Bronchial epithelial cell (primary cell): ENCODE measurements at regions not wholly inside any gene's neighbourhood (a gene's known extent, or its start where the extent isn't known, plus 50 kb on each side); places are given as distances from the start of the nearest gene placed in this dataset.

Experiments
- DNase-seq: peaks from one replicate; pipeline ENCODE4 v3.0.0-alpha.2; 2010; ENCODE audit warnings: low read depth
- FAIRE-seq: peaks from 2 replicates; lab custom pipeline; 2011; peaks lifted over from hg19 to GRCh38; lab: Jason Lieb, UNC
- H3K27me3 ChIP-seq: 2 replicates; pipeline ENCODE4 v1.5.1; 2011; ENCODE audit warnings: low read length; ENCODE audit not compliant: control insufficient read depth, insufficient read depth
- H3K36me3 ChIP-seq: 2 replicates; pipeline ENCODE4 v1.5.1; 2011; ENCODE audit warnings: low read length; ENCODE audit not compliant: control insufficient read depth, insufficient read depth
- H3K4me3 ChIP-seq: 2 replicates; pipeline ENCODE4 v1.5.1; 2011; ENCODE audit warnings: mild to moderate bottlenecking, low read depth, low read length, control low read depth
- TF ChIP-seq, protein P1 (sequence below): IDR thresholded peaks from 2 replicates; pipeline ENCODE4 v1.5.1; 2011; ENCODE audit warnings: mild to moderate bottlenecking, moderate library complexity, low read length, control low read depth, inconsistent platforms; ENCODE audit not compliant: insufficient read depth, severe bottlenecking

GRCh38 chr12:90515199-90516175 is 439.5 kb downstream of the CCER1 start:
- TF ChIP-seq, protein P1, sequence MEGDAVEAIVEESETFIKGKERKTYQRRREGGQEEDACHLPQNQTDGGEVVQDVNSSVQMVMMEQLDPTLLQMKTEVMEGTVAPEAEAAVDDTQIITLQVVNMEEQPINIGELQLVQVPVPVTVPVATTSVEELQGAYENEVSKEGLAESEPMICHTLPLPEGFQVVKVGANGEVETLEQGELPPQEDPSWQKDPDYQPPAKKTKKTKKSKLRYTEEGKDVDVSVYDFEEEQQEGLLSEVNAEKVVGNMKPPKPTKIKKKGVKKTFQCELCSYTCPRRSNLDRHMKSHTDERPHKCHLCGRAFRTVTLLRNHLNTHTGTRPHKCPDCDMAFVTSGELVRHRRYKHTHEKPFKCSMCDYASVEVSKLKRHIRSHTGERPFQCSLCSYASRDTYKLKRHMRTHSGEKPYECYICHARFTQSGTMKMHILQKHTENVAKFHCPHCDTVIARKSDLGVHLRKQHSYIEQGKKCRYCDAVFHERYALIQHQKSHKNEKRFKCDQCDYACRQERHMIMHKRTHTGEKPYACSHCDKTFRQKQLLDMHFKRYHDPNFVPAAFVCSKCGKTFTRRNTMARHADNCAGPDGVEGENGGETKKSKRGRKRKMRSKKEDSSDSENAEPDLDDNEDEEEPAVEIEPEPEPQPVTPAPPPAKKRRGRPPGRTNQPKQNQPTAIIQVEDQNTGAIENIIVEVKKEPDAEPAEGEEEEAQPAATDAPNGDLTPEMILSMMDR, result no peak
- no peak for FAIRE-seq
- Histone ChIP-seq H3K4me3 (no peak overlapping the region), H3K27me3 (no peaks in the 10 kb centered on the region), H3K36me3 (no peaks in the 10 kb centered on the region)
- peak; percentile 21 for DNase-seq

- FAIRE-seq (no peak), DNase-seq (no peak)
- no peak overlapping the region for H3K4me3 ChIP-seq
- TF ChIP-seq, protein P1, result no peak
- H3K27me3 ChIP-seq, result no peaks in the 10 kb centered on the region
- no peaks in the 10 kb centered on the region for H3K36me3 ChIP-seq
Measured at GRCh38 chr12:90514325-90514724, 440.7 kb downstream of the CCER1 start.

DNA sequence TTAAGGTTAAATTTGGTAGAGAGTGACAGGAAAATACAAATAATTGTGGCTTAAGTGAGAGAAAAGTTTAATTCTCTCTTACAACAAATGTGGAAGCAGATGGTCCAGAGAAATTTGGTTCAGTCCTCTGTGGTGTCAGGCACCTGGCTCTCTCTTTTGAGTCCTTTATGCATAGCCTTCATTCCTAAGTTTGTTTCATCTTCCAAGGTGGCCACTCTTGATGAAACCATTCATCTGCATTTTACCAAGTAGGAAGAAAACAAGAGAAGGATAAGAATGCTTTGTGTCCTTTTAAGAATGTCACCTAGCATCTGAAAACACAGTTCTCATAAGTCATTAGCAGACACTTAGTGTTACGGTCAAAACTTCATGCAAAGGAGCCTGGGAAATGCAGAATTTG is 442.5 kb downstream of the CCER1 start:
- DNase-seq (no peak), FAIRE-seq (no peak)
- Histone ChIP-seq H3K4me3 (no peak overlapping the region), H3K36me3 (no peaks in the 10 kb centered on the region), H3K27me3 (no peaks in the 10 kb centered on the region)
- TF ChIP-seq, protein P1, result no peak

- Histone ChIP-seq H3K4me3 (no peak overlapping the region), H3K36me3 (no peaks in the 10 kb centered on the region), H3K27me3 (no peaks in the 10 kb centered on the region)
- TF ChIP-seq, protein P1, result no peak
- DNase-seq, result peak; percentile 77
- FAIRE-seq, result no peak
Measured at GRCh38 chr12:90510948-90511347, 444.0 kb downstream of the CCER1 start.

- no peak overlapping the region for H3K4me3 ChIP-seq
- H3K36me3 ChIP-seq, result no peaks in the 10 kb centered on the region
- no peaks in the 10 kb centered on the region for H3K27me3 ChIP-seq
- no peak for FAIRE-seq
- TF ChIP-seq, protein P1, result no peak
- no peak for DNase-seq
Measured at GRCh38 chr12:90504806-90505205, 450.2 kb downstream of the CCER1 start.
